ENCODE measurements at regions not wholly inside any gene's neighbourhood (a gene's known extent, or its start where the extent isn't known, plus 50 kb on each side); places are given as distances from the start of the nearest gene placed in this dataset.

DNA sequence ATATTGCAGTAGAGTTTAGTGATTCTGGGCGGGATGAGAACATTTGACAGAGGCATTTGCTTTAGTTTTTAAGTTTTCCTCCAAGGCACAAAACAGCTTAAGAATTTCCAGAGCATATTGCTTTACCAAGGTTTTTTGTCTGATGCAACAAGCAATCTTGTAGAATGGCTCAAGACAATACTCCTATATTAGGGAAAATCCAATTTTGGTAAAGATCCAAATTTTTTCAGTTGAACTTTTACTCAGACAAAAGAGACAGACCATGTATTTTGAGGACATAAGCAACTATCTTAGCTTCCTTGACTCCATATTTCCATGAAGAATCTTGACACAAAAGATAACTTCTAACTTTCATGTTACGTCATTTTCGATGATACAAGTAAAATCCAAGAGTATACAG is 92.3 kb upstream of the NANOS1 start:
- Histone ChIP-seq H3K4me1 (no peaks in the 10 kb centered on the region), H3K4me3 (no peak overlapping the region), H3K27ac (no peak overlapping the region), H3K9me3 (no peaks in the 10 kb centered on the region), H3K27me3 (no peaks in the 10 kb centered on the region), H3K36me3 (no peaks in the 10 kb centered on the region)
- TF ChIP-seq, protein P1, sequence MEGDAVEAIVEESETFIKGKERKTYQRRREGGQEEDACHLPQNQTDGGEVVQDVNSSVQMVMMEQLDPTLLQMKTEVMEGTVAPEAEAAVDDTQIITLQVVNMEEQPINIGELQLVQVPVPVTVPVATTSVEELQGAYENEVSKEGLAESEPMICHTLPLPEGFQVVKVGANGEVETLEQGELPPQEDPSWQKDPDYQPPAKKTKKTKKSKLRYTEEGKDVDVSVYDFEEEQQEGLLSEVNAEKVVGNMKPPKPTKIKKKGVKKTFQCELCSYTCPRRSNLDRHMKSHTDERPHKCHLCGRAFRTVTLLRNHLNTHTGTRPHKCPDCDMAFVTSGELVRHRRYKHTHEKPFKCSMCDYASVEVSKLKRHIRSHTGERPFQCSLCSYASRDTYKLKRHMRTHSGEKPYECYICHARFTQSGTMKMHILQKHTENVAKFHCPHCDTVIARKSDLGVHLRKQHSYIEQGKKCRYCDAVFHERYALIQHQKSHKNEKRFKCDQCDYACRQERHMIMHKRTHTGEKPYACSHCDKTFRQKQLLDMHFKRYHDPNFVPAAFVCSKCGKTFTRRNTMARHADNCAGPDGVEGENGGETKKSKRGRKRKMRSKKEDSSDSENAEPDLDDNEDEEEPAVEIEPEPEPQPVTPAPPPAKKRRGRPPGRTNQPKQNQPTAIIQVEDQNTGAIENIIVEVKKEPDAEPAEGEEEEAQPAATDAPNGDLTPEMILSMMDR (IDR thresholded peaks at IDR 0.05), result no peak
- TF ChIP-seq EP300 (IDR thresholded peaks at IDR 0.05) (no peak), POLR2AphosphoS5 (IDR thresholded peaks at IDR 0.05) (no peak), POLR2A (IDR thresholded peaks at IDR 0.05) (no peak)
- 92 to 93% methylated on average over 3 of the region's 3 CpGs for WGBS, 2 donors
- no peak for DNase-seq
- intact Hi-C loops (cut with DNase I), result no loop called here

DNA sequence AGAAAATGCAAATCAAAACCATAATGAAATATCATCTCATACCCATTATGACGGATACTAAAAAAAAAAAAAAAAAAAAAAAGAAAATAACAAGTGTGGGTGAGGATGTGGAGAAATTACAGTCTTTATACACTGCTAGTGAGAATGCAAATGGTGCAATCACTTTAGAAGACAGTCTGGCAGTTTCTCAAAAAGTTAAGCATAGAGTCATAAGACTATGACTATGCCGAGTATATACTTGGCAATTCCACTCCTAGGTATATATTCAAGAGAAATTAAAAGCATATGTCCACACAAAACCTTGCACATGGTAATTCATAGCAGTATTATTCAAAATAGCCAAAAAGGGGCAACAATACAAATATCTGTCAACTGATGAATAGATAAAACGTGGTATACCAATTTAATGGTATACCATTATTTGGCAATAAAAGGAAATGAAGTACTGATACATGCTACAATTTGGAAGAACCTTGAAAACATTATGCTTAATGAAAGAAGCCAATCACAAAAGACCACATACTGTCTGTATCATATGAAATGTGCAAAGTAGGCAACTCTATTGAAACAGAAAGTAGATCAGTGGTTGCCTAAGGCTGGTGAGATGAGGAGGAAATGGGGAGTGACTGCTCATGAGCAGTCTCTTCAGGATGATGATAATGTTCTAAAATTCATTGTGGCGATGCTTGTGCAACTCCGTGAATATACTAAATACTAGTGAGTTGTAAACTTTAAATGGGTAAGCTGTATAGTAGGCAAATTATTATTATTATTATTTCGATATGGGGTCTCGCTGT is 90.1 kb upstream of the NANOS1 start:
- Histone ChIP-seq H3K4me1 (no peaks in the 10 kb centered on the region), H3K9me3 (no peaks in the 10 kb centered on the region), H3K27ac (no peak overlapping the region), H3K27me3 (no peaks in the 10 kb centered on the region), H3K36me3 (no peaks in the 10 kb centered on the region), H3K4me3 (no peak overlapping the region)
- intact Hi-C loops (cut with DNase I), result no loop called here
- TF ChIP-seq EP300 (IDR thresholded peaks at IDR 0.05) (no peak), POLR2AphosphoS5 (IDR thresholded peaks at IDR 0.05) (no peak), POLR2A (IDR thresholded peaks at IDR 0.05) (no peak)
- TF ChIP-seq, protein P1 (IDR thresholded peaks at IDR 0.05), result no peak
- no peak for DNase-seq
- WGBS, 2 donors, result 75 to 84% methylated on average over 7 of the region's 7 CpGs

DNA sequence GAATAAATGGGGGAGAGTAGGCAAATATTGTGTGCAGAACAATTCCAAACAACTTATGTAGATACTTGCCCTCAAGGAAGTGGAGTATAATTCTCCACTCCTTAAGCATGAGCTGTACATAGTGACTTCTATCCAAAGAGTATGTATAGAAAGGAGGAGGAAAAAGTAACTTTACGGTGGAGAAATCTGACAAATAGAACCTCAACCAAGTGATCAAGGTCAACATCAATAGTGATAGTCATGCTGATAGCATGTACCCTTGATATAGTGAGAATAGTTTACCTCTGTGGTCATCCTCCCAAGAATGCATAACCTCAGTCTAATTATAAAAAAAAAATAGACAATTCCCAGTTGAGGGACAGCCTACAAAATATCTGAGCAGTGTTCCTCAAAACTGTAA is 89.1 kb upstream of the NANOS1 start:
- TF ChIP-seq POLR2AphosphoS5 (IDR thresholded peaks at IDR 0.05) (no peak), POLR2A (IDR thresholded peaks at IDR 0.05) (no peak), EP300 (IDR thresholded peaks at IDR 0.05) (no peak)
- TF ChIP-seq, protein P1 (IDR thresholded peaks at IDR 0.05), result no peak
- no peaks in the 10 kb centered on the region for H3K27me3 ChIP-seq
- no peak for DNase-seq
- H3K36me3 ChIP-seq, result no peaks in the 10 kb centered on the region
- no peaks in the 10 kb centered on the region for H3K4me1 ChIP-seq
- WGBS, 2 donors, result 90 to 93% methylated on average over 1 of the region's 1 CpG
- no peaks in the 10 kb centered on the region for H3K9me3 ChIP-seq
- H3K27ac ChIP-seq, result no peak overlapping the region
- intact Hi-C loops (cut with DNase I), result no loop called here
- no peak overlapping the region for H3K4me3 ChIP-seq

DNA sequence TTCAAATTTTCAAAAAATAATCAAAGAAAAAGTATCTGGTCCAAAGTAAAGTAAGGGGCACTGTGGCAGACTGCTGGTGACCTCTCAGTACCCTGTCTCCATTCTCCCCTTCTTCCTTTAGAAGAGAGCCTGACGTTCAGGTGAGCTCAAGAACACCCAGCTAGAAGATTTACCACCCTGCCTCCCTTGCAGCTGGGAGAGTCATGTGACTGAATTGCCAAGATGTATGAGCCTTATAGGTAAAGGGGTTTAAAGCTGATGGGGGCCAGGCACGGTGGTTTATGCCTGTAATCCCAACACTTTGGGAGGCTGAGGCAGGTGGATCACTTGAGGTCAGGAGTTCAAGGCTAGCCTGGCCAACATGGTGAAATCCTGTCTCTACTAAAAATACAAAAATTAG is 86.3 kb upstream of the NANOS1 start:
- no peaks in the 10 kb centered on the region for H3K36me3 ChIP-seq
- H3K4me1 ChIP-seq, result no peaks in the 10 kb centered on the region
- H3K27me3 ChIP-seq, result no peaks in the 10 kb centered on the region
- TF ChIP-seq EP300 (IDR thresholded peaks at IDR 0.05), result no peak
- TF ChIP-seq POLR2AphosphoS5 (IDR thresholded peaks at IDR 0.05), result no peak
- TF ChIP-seq POLR2A (IDR thresholded peaks at IDR 0.05), result no peak
- TF ChIP-seq, protein P1 (IDR thresholded peaks at IDR 0.05), result no peak
- 56 to 69% methylated on average over 2 of the region's 2 CpGs for WGBS, 2 donors
- H3K9me3 ChIP-seq, result no peaks in the 10 kb centered on the region
- intact Hi-C loops (cut with DNase I), result no loop called here
- no peak for DNase-seq
- no peak overlapping the region for H3K27ac ChIP-seq
- no peak overlapping the region for H3K4me3 ChIP-seq
